ENCODE measurements at regions not wholly inside any gene's neighbourhood (a gene's known extent, or its start where the extent isn't known, plus 50 kb on each side); places are given as distances from the start of the nearest gene placed in this dataset.

- no peak for DNase-seq
- Histone ChIP-seq H3K4me3 (ENCODE audit: low read length) (no peak overlapping the region), H3F3A (ENCODE audit: insufficient read depth, low read length) (no peaks in the 10 kb centered on the region), H3K79me2 (ENCODE audit: low read length) (no peaks in the 10 kb centered on the region), H3K9ac (ENCODE audit: low read length) (no peak overlapping the region), H3K4me2 (ENCODE audit: low read depth, low read length) (no peak overlapping the region), H2AFZ (ENCODE audit: low read length) (no peak overlapping the region), H3K9me3 (replicated peaks; ENCODE audit: insufficient read depth, low read length) (no peaks in the 10 kb centered on the region), H3K27me3 (replicated peaks; ENCODE audit: insufficient read depth, low read length) (no peaks in the 10 kb centered on the region), H3K4me1 (ENCODE audit: low read length) (no peaks in the 10 kb centered on the region), H3K36me3 (replicated peaks; ENCODE audit: insufficient read depth, low read length) (no peaks in the 10 kb centered on the region), H3K27ac (ENCODE audit: low read length) (no peak overlapping the region), H3K9me2 (replicated peaks; ENCODE audit: insufficient read depth, low read length) (no peaks in the 10 kb centered on the region), H4K20me1 (ENCODE audit: insufficient read depth, low read length) (no peaks in the 10 kb centered on the region)
- TF ChIP-seq CTCF (IDR thresholded peaks at IDR 0.05; ENCODE audit: low read length), result no peak
- TF ChIP-seq EZH2 (optimal IDR thresholded peaks at IDR 0.05; ENCODE audit: low read depth, low read length), result no peak
- TF ChIP-seq EZH2phosphoT487 (IDR thresholded peaks at IDR 0.05; ENCODE audit: low read length), result no peak
Measured at GRCh38 chr15:59739557-59740186, 50.6 kb upstream of the BNIP2 start.
